ENCODE measurements at regions not wholly inside any gene's neighbourhood (a gene's known extent, or its start where the extent isn't known, plus 50 kb on each side); places are given as distances from the start of the nearest gene placed in this dataset.

- no peak for TF ChIP-seq CTCF (conservative IDR thresholded peaks at IDR 0.05; ENCODE audit: low read depth, low read length)
- TF ChIP-seq EZH2 (IDR thresholded peaks at IDR 0.05; ENCODE audit: borderline replicate concordance, low read depth, low read length, poor library complexity, severe bottlenecking) = no peak
Measured at GRCh38 chr15:62931650-62932049, 110.9 kb upstream of the TPM1 start.

Measured in A673 (cell line).